GM21825 (cell line): ENCODE measurements at regions not wholly inside any gene's neighbourhood (a gene's known extent, or its start where the extent isn't known, plus 50 kb on each side); places are given as distances from the start of the nearest gene placed in this dataset.

Source experiments
- ATAC-seq: cut with Tn5 transposase; IDR thresholded peaks from one replicate; pipeline ENCODE4 v1.9.1; 2021; ENCODE audit warnings: mild to moderate bottlenecking, moderate library complexity; ENCODE audit not compliant: unreplicated experiment

GRCh38 chr5:105034401-105034763, 1471.8 kb upstream of the NUDT12 start:
- no peak for ATAC-seq

- no peak for ATAC-seq
Observed at GRCh38 chr5:105033637-105034400, 1471.2 kb upstream of the NUDT12 start.

GRCh38 chr5:105032917-105033316, 1470.3 kb upstream of the NUDT12 start:
- ATAC-seq = no peak

- ATAC-seq = no peak
Observed at GRCh38 chr5:105030153-105030552, 1467.6 kb upstream of the NUDT12 start.

GRCh38 chr5:105015098-105015497, 1452.5 kb upstream of the NUDT12 start:
- no peak for ATAC-seq

GRCh38 chr5:104998572-104998971, 1436.0 kb upstream of the NUDT12 start:
- no peak for ATAC-seq

GRCh38 chr5:104998169-104998568, 1435.6 kb upstream of the NUDT12 start:
- ATAC-seq = no peak

- no peak for ATAC-seq
Observed at GRCh38 chr5:104987074-104987473, 1424.5 kb upstream of the NUDT12 start.

GRCh38 chr5:104977529-104977928, 1414.9 kb upstream of the NUDT12 start:
- no peak for ATAC-seq

- no peak for ATAC-seq
Observed at GRCh38 chr5:104967806-104968410, 1405.3 kb upstream of the NUDT12 start.

- no peak for ATAC-seq
Observed at GRCh38 chr5:104965006-104965405, 1402.4 kb upstream of the NUDT12 start.

GRCh38 chr5:104955479-104955878, 1392.9 kb upstream of the NUDT12 start:
- no peak for ATAC-seq

GRCh38 chr5:104952876-104953275, 1390.3 kb upstream of the NUDT12 start:
- no peak for ATAC-seq

- ATAC-seq = no peak
Observed at GRCh38 chr5:104951829-104952228, 1389.2 kb upstream of the NUDT12 start.

- no peak for ATAC-seq
Observed at GRCh38 chr5:104947076-104947475, 1384.5 kb upstream of the NUDT12 start.

- ATAC-seq = no peak
Observed at GRCh38 chr5:104942735-104943134, 1380.1 kb upstream of the NUDT12 start.

- no peak for ATAC-seq
Observed at GRCh38 chr5:104941030-104941645, 1378.5 kb upstream of the NUDT12 start.

GRCh38 chr5:104937598-104937997, 1375.0 kb upstream of the NUDT12 start:
- ATAC-seq = no peak

GRCh38 chr5:104932431-104932830, 1369.8 kb upstream of the NUDT12 start:
- ATAC-seq = no peak

- ATAC-seq = no peak
Observed at GRCh38 chr5:104928906-104929520, 1366.4 kb upstream of the NUDT12 start.

- ATAC-seq = no peak
Observed at GRCh38 chr5:104915226-104915625, 1352.6 kb upstream of the NUDT12 start.

GRCh38 chr5:104914536-104915070, 1352.0 kb upstream of the NUDT12 start:
- ATAC-seq = no peak
